ENCODE measurements at regions not wholly inside any gene's neighbourhood (a gene's known extent, or its start where the extent isn't known, plus 50 kb on each side); places are given as distances from the start of the nearest gene placed in this dataset.
"Not testable (repeated sequence)": the region's sequence is repeated elsewhere in the genome, so short reads cannot be mapped to it uniquely, and the experiment has no call there.

DNA sequence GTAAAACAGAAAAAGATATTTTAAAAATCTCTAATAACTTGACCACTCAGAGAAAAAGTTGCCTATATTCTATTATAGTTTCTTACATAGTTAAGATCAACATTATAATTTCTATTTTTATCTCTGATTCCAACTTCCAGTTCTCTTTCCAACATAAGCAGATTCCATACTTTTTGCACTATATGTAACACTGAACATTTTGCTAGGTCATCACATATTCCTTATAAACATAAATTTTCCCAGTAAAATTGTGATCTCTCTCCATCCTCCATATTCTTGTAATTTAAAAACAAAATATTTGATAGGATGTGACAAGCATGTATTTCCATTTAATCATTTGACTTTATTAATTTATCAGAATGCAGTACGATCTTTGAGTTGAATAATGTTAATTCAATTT is 170.4 kb upstream of the THSD7A start:
- no peak overlapping the region for H3K4me3 ChIP-seq (ENCODE audit: low read depth, low read length)

DNA sequence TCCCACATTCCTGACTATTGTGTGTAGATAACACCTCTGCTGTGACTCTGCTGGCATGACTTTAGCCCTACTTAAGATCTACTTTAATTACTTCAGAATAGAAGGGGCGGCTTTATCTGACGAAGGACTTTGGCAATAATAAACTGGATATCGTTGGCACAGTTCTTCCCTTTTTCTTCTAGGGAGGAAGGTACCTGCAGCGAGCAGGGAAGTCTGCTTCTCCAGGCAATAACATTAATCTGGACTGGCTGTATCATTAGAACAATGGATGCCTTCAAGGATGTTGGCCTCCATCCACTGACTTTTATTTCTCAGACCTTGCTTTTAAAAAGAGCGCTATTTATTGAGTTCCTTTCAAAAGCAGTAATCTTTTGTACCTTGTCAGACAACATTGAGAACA is 172.6 kb upstream of the THSD7A start:
- H3K4me3 ChIP-seq (ENCODE audit: low read depth, low read length) = no peak overlapping the region

DNA sequence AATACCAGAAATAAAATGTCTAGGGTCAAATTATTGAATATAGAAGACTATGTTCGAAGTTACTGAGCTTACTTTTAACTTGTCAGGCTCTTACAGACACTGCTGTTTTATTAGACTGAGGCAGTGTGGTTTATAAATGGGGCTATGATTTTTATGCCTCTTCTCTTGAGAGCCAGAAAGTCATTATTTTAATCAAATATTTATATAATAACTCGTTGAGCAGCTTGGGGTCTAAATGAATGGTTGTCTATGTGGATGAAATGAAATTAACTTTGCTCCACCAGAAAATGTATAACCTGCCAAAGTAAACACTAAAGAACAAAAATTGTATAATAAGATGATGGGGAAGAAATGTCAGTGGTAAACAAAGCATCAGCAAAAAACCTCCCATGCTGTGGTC is 175.6 kb upstream of the THSD7A start:
- no peak overlapping the region for H3K4me3 ChIP-seq (ENCODE audit: low read depth, low read length)

DNA sequence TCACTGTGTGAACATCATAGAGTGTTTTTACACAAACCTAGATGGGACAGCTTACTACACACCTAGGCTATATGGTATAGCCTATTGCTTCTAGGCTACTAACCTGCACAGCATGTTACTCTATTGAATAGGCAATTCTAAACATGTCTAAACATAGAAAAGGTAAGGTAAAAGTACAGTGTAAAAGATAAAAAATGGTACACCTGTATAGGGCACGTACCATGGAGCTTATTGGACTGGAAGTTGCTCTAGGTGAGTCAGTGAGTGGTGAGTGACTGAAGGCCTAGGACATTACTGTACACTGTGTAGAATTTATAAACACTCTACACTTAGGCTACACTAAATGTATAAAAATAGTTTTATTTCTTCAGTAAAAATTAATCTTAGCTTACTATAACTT is 182.0 kb upstream of the THSD7A start:
- H3K4me3 ChIP-seq (ENCODE audit: low read depth, low read length) = no peak overlapping the region

DNA sequence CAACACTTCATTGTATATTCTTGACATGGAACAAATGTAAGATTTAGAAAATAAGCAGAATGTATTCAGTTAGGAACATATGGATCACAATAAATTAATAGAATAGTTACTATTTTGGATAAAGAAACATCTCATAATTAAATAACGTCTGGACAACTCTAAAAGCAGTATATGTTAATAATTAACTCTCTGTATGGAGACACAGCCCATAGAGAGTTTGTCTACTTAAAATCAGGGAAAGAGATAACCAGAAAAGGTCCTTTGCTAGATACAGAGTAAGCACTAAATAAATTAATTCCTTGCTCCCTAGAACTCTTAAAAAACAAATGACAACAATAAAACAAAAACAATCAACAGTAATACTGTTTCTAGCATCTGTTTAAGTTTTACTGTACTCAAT is 184.4 kb upstream of the THSD7A start:
- no peak overlapping the region for H3K4me3 ChIP-seq (ENCODE audit: low read depth, low read length)

DNA sequence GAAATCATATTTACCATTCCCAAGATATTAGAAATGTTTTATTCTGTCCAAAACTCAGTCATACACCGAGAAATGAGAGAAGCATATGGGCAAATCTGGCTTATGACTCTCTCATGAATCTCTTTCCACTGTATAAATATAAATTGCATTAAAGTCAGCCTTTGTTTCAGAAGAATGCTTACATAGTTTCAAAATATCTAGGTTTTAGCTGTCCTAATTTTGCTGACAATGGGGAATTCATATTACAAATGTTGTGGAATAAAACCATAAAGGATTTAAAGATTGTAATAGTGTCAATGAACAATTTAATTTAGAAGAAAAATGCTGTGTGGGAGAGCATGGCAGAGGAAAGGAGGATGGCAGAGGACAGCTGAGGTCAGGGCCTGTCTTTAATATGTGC is 185.0 kb upstream of the THSD7A start:
- no peak overlapping the region for H3K4me3 ChIP-seq (ENCODE audit: low read depth, low read length)

DNA sequence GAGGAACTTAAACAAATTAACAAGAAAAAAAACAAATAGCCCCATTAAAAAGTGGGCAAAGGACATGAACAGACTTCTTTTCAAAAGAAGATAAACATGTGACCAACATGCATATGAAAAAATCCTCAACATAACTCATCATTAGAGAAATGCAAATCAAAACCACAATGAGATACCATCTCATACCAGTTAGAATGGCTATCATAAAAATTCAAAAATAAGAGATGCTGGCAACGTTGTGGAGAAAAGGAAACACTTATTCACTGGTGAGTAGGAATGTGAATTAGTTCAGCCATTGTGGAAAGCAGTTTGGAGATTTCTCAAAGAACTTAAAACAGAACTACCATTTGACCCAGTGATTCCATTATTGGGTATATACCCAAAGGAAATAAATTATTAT is 189.1 kb upstream of the TMEM106B start:
- H3K4me3 ChIP-seq (ENCODE audit: low read depth, low read length) = not testable (repeated sequence)

DNA sequence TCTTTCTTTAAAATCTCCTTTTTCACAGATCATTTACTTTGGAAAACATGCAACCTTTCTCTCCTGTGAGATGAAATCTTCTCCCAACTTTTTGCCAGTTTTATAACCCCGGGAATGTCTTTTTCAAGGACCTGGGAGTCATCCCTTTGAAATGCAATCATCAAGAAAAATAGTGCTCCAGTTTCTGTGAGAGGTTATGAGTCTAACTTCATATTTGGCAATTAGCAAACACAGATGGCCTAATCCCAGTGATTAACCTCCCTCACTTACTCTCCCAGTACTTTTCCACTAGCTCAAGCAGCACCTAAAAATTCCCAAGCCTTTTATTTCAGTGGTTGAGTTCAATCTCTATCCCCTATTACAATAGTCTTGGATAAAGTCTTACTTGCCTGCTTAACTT is 185.8 kb upstream of the TMEM106B start:
- no peak overlapping the region for H3K4me3 ChIP-seq (ENCODE audit: low read depth, low read length)

DNA sequence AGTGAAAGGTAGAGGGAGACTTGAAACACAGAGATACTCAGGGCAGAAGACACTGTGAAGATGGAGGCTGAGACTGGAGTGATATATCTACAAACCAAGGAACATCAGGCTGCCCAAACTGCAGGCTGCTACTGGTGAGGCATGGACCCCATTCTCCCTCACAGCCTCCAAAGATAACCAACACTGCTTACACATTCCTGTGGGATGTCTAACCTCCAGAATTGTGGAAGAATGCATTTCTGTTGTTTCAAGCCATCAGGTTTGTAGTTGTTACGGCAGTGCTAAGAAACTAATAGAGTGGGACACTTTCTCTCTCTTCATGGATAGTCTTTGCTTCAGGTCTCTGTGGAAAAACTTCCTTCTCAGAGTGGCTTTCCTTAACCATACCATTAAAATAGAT is 182.6 kb upstream of the TMEM106B start:
- no peak overlapping the region for H3K4me3 ChIP-seq (ENCODE audit: low read depth, low read length)

DNA sequence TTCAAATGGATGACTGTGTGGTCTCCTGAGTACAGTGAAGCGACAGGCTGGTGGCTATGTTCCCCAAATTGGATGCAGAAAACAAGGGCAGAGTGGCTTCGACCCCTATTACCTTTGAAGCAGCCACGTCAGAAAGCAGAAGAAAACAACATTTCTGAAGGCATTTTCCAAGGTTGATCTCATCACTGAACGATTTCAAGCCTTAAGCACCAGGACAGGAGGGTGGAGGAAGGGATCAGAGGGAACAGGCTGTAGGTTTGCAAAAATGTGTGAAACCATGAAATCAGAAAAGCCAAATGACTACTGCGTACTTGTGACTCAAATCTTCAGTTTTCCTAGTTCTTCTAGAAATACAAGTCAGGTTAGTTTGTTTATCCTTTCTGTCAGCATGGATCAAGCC is 181.0 kb upstream of the TMEM106B start:
- no peak overlapping the region for H3K4me3 ChIP-seq (ENCODE audit: low read depth, low read length)

DNA sequence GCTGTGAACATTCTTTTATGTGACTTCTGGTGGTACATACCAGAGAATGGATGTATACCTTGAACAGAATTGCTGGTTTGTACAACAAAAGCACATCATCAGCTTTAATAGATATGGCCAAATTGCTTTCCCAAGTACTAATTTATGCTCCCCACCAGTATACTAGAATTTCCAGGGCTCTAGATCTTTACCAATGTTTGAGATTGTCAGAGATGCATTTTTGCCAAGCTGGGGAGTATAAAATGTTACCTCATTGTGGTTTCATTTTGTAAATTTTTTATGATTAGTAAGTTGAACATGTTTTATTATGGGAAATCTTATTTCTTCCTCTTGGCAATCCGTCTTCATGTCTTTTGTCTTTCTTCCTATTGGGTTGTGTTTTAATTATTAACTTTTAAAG is 179.9 kb upstream of the TMEM106B start:
- H3K4me3 ChIP-seq (ENCODE audit: low read depth, low read length) = no peak overlapping the region

DNA sequence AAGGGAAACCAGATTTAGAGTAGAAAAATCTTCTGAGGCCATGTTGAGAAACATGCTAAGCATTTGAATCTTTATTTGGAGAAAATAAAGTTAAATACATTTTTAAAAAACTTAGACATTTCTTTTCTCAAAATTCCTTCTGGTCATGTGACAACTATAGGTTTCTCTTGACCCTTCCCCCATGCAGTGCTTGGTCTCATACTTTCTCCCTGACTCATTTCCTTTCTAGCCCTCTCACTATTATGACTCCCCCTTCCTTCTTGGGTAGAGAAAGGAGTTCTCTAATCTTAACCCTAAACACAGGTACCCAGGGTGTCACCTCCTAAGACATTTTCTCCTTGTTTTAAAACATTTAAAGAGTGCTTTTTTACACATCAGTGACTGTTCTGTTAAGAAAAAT is 179.5 kb upstream of the TMEM106B start:
- no peak overlapping the region for H3K4me3 ChIP-seq (ENCODE audit: low read depth, low read length)

DNA sequence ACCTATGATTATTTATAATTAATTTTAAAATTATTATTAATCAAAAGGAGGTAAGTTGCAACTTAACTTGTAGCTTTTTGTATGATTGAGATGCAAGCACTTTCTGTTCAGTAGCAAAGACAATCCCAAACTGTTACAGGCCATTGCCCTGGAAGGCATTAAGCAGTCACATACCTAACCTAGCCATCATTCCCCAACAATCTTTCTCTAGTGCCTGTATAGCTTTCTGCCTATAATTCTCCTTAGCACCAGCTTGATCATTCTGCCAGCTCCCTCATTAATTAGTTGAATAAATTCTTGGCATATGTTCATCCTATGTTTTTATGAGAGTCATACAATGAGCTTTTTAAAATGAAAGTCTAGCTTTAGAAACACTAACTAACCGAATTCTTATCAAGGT is 178.9 kb upstream of the TMEM106B start:
- no peak overlapping the region for H3K4me3 ChIP-seq (ENCODE audit: low read depth, low read length)

DNA sequence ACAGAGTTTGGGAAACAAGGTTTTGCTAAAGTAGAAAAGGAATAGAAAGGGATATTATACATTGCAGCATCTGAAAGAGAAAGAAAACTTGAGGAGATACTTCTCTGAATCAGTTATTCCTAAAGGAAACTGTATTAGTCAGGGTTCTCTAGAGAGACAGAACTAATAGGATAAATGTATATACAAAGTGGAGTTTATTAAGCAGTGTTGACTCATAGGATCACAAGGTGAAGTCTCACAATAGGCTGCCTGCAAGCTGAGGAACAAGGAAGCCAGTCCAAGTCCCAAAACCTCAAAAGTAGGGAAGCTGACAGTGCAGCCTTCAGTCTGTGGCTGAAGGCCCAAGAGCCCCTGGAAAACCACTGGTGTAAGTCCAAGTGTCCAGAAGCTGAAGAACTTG is 167.6 kb upstream of the TMEM106B start:
- H3K4me3 ChIP-seq (ENCODE audit: low read depth, low read length) = not testable (repeated sequence)

DNA sequence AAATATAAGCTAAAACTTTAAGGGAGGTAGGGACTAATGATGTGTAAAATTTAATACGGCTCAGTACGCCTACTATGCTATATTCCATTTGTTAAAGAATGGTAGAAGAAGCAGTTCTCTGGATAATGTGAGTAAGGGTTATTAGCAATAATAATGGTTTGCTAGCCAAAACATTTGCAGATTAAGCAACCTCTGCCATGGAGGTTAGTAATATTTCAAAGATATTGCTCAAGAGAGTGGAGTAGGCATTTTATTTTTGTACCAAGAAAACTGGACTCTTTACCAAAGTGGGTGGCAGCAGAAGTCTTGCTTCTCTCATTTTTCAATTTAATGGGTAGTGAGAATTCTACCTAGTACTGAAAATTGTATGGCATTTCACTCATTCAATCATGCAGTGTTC is 158.9 kb upstream of the TMEM106B start:
- H3K4me3 ChIP-seq (ENCODE audit: low read depth, low read length) = no peak overlapping the region

DNA sequence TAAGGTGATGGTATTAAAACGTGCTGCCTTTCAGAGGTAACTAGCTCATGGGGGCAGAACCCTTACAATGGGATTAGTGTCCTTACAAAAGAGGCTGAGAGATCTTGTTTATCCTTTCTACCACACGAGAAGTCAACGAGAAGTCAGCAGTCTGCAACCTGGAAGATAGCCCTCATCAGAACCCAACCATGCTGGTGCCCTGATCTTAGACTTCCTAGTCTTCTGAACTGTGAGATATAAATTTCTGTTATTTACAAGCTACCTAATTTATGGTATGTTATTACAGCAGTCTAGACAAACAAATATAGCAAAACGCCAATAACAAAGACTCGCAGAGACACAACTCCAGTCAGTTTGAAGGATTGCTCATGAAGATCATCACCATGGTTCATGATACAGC is 157.5 kb upstream of the TMEM106B start:
- H3K4me3 ChIP-seq (ENCODE audit: low read depth, low read length) = no peak overlapping the region

DNA sequence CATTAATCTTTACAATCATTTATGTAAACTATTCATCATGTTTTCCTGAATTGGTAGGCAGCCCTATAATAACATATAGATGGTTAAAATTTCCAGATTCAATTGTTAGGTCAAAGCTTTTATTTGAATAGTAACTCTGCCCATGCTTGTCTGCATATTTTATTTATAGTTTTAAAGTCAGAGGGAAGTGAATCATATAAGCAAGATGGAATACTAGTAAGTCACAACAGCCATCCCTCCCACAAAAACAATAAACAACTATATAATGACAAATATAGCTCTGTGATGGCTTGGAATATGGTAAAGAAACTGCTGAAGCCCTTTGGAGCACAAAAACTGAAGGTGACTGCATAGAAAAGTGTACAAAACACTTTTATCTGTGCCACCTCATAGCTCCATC is 156.3 kb upstream of the TMEM106B start:
- no peak overlapping the region for H3K4me3 ChIP-seq (ENCODE audit: low read depth, low read length)

DNA sequence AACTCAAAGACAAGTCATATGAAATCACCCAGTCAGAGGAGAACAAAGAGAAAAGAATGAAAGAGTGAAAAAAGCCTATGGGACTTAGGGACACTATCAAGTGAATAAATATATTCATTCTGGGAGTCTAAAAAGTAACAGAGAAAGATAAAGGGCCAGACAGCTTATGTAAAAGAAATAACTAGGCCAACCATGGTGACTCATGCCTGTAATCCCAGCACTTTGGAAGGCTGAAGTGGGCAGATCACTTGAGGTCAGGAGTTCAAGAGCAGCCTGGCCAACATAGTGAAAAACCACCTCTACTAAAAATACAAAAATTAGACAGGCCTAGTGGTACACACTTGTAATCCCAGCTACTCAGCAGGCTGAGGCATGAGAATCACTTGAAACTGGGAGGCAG is 154.7 kb upstream of the TMEM106B start:
- H3K4me3 ChIP-seq (ENCODE audit: low read depth, low read length) = no peak overlapping the region

DNA sequence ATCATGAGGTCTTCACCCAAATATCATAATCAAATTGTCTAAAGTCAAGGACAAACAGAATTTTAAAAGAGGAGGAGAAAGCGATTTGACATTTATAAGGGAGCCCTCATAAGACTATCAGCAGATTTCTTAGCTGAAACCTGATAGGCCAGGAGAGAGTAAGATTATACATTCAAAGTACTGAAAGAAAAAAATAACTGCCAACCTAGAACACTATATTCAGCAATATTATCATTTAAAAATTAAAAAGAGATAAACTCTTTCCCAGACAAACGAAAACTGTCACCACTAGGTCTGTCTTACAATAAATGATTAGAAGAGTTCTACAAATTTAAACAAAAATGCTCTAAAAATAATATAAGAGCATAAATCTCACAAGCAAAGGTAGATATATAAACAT is 154.1 kb upstream of the TMEM106B start:
- no peak overlapping the region for H3K4me3 ChIP-seq (ENCODE audit: low read depth, low read length)

DNA sequence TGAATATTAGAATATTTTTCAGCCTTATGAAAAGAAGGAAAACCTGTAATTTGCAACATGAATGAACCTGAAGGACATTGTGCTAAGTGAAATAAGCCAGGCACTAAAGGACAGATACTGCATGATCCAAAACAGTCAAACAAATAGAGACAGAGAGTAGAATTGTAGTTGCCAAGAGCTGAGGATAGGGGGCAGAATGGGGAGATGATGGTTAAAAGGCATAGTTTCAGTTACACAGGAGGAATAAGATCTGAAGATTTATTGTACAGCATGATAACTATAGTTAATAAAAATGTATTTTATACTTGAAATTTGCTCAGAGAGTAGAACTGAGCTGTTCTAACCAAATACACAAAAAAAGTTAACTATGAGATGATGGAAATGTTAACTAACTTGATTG is 149.0 kb upstream of the TMEM106B start:
- H3K4me3 ChIP-seq (ENCODE audit: low read depth, low read length) = no peak overlapping the region

DNA sequence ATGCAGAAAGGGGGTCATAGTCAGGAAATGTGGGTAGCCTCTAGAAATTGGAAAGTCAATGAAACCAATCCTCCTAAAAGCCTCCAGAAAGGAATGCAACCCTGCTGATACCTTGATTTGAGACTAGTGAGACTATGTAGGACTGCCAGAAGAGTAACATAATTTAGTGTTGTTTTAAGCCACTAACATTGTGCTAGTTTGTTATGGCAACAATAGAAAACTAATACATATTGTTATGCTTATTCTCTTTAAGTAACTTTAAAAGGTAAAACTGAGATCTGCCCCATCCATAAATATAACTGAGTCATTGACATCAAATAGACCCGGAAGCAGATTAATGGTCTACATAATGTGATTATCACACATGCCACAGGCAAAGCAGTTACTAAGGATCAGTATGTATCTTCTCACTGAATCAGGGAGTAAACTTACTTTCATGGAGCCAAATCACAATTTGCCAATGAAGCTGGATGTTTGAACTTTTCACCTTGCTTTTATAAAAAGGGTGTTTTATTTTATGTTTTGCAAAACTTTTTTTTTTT is 146.4 kb upstream of the TMEM106B start:
- no peak overlapping the region for H3K4me3 ChIP-seq (ENCODE audit: low read depth, low read length)

DNA sequence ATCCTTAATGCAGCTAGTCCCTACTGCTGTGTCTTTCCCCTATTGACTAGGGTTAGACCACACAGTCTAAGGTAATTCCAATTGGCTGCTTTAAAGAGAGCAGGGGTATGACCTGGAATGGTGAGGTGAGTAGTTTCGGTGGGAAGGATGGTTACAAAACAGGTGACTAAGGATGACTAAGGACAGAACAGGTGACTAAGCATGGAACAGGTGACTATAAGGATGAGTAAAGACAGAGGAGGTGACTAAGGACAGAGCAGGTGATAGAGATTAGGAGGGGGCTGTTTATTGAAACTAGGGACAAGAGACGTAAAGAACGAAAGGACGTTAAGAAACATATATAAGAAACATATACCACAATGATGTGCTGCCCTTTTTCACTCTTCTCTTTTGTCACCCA is 145.1 kb upstream of the TMEM106B start:
- no peak overlapping the region for H3K4me3 ChIP-seq (ENCODE audit: low read depth, low read length)

DNA sequence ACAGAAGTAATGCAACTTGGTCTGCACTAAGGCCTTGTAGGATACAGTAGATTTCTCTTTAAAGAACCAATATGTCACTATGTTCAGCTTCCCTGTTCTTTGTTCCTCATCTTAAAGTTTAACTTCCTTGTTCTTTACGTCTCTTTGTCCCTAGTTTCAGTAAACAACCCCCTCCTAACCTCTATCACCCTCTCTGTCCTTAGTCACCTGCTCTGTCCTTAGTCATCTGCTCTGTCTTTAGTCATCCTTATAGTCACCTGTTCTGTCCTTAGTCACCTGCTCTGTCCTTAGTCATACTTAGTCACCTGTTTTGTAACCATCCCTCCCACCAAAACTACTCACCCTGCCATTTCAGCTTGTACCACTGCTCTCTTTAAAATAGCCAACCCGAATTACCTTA is 144.6 kb upstream of the TMEM106B start:
- H3K4me3 ChIP-seq (ENCODE audit: low read depth, low read length) = no peak overlapping the region
